Endothelial cell (in vitro differentiated cells): ENCODE measurements at regions not wholly inside any gene's neighbourhood (a gene's known extent, or its start where the extent isn't known, plus 50 kb on each side); places are given as distances from the start of the nearest gene placed in this dataset.

ENCODE experiments used
- DNase-seq: peaks from one replicate; pipeline ENCODE4 v3.0.0; 2021; ENCODE audit warnings: low spot score
- H3K27ac Mint-ChIP-seq: one replicate; pipeline ENCODE4 v1.8.0; 2021; ENCODE audit warnings: mixed read lengths, inconsistent platforms; ENCODE audit not compliant: unreplicated experiment
- H3K27me3 Mint-ChIP-seq: one replicate; pipeline ENCODE4 v1.8.0; 2021; ENCODE audit warnings: mild to moderate bottlenecking, moderate library complexity, mixed read lengths, inconsistent platforms; ENCODE audit not compliant: unreplicated experiment
- H3K36me3 Mint-ChIP-seq: one replicate; pipeline ENCODE4 v1.8.0; 2021; ENCODE audit warnings: mild to moderate bottlenecking, low read depth, mixed read lengths, inconsistent platforms; ENCODE audit not compliant: unreplicated experiment
- H3K4me1 Mint-ChIP-seq: one replicate; pipeline ENCODE4 v1.8.0; 2021; ENCODE audit warnings: mild to moderate bottlenecking, mixed read lengths, inconsistent platforms; ENCODE audit not compliant: unreplicated experiment
- H3K4me3 Mint-ChIP-seq: one replicate; pipeline ENCODE4 v1.8.0; 2021; ENCODE audit warnings: mild to moderate bottlenecking, mixed read lengths, inconsistent platforms; ENCODE audit not compliant: unreplicated experiment
- H3K9me3 Mint-ChIP-seq: one replicate; pipeline ENCODE4 v1.8.0; 2021; ENCODE audit warnings: mixed read lengths, inconsistent platforms; ENCODE audit not compliant: unreplicated experiment
- CTCF ChIP-seq: fragments of 200-600 bp; sonication (generic); IDR thresholded peaks from one replicate; pipeline ENCODE4 v1.5.0; 2021; ENCODE audit warnings: antibody characterized with exemption; ENCODE audit not compliant: unreplicated experiment

GRCh38 chr12:89845767-89846166 lies 137.1 kb upstream of the ATP2B1 start:
- no peak overlapping the region for H3K4me3 Mint-ChIP-seq
- H3K4me1 Mint-ChIP-seq, result no peaks in the 10 kb centered on the region
- DNase-seq, result no peak
- TF ChIP-seq CTCF, result no peak
- no peaks in the 10 kb centered on the region for H3K27me3 Mint-ChIP-seq
- no peaks in the 10 kb centered on the region for H3K9me3 Mint-ChIP-seq
- H3K27ac Mint-ChIP-seq, result no peak overlapping the region
- no peaks in the 10 kb centered on the region for H3K36me3 Mint-ChIP-seq

- no peak overlapping the region for H3K27ac Mint-ChIP-seq
- DNase-seq, result no peak
- no peaks in the 10 kb centered on the region for H3K4me1 Mint-ChIP-seq
Observed at GRCh38 chr12:89845366-89845765, 136.7 kb upstream of the ATP2B1 start.

GRCh38 chr12:89844539-89844938 lies 135.9 kb upstream of the ATP2B1 start:
- H3K27ac Mint-ChIP-seq, result no peak overlapping the region
- no peak for TF ChIP-seq CTCF
- H3K36me3 Mint-ChIP-seq, result no peaks in the 10 kb centered on the region
- H3K9me3 Mint-ChIP-seq, result no peaks in the 10 kb centered on the region
- H3K27me3 Mint-ChIP-seq, result no peaks in the 10 kb centered on the region
- H3K4me3 Mint-ChIP-seq, result no peak overlapping the region
- DNase-seq, result no peak
- H3K4me1 Mint-ChIP-seq, result no peaks in the 10 kb centered on the region

More at GRCh38 chr12:89845366-89845765, 136.7 kb upstream of the ATP2B1 start:
- Mint-ChIP-seq H3K4me3 (no peak overlapping the region), H3K27me3 (no peaks in the 10 kb centered on the region), H3K9me3 (no peaks in the 10 kb centered on the region), H3K36me3 (no peaks in the 10 kb centered on the region)
- TF ChIP-seq CTCF, result no peak

GRCh38 chr12:89840162-89840922 lies 131.7 kb upstream of the ATP2B1 start:
- H3K36me3 Mint-ChIP-seq, result no peaks in the 10 kb centered on the region
- no peak overlapping the region for H3K4me3 Mint-ChIP-seq
- no peak for DNase-seq
- no peaks in the 10 kb centered on the region for H3K9me3 Mint-ChIP-seq
- no peak for TF ChIP-seq CTCF
- no peaks in the 10 kb centered on the region for H3K27me3 Mint-ChIP-seq
- no peak overlapping the region for H3K27ac Mint-ChIP-seq
- H3K4me1 Mint-ChIP-seq, result peaks cover 4% of the 10 kb centered on the region

GRCh38 chr12:89839444-89839843 lies 130.8 kb upstream of the ATP2B1 start:
- no peak overlapping the region for H3K4me3 Mint-ChIP-seq

More at GRCh38 chr12:89839444-89839843, 130.8 kb upstream of the ATP2B1 start:
- Mint-ChIP-seq H3K4me1 (peaks cover 4% of the 10 kb centered on the region), H3K36me3 (no peaks in the 10 kb centered on the region), H3K27me3 (no peaks in the 10 kb centered on the region), H3K9me3 (no peaks in the 10 kb centered on the region), H3K27ac (no peak overlapping the region)
- no peak for DNase-seq
- TF ChIP-seq CTCF, result no peak
